Fibroblast of skin of left quadriceps (primary cell): ENCODE measurements at regions not wholly inside any gene's neighbourhood (a gene's known extent, or its start where the extent isn't known, plus 50 kb on each side); places are given as distances from the start of the nearest gene placed in this dataset.
A peak's percentile ranks its signal among the peaks of the same experiment; 100 is the strongest.

Source experiments
- DNase-seq, 2 experiments: peaks; one replicate each; pipeline ENCODE4 v3.0.0-alpha.2; 2013; ENCODE audit warnings: low read depth in 2 of 2

GRCh38 chr18:44586782-44587524 lies 93.7 kb upstream of the SETBP1 start:
- DNase-seq: no peak

GRCh38 chr18:44588508-44588907 lies 92.2 kb upstream of the SETBP1 start:
- DNase-seq: peak; percentile 49 to 60

- peak; percentile 81 to 84 for DNase-seq
Measured at GRCh38 chr18:44589693-44590355, 90.9 kb upstream of the SETBP1 start.

GRCh38 chr18:44590956-44591670 lies 89.6 kb upstream of the SETBP1 start:
- DNase-seq: no peak

- no peak for DNase-seq
Measured at GRCh38 chr18:44592639-44593038, 88.0 kb upstream of the SETBP1 start.

GRCh38 chr18:44594799-44595467 lies 85.8 kb upstream of the SETBP1 start:
- DNase-seq: peak; percentile 73 to 74

GRCh38 chr18:44597797-44598196 lies 82.9 kb upstream of the SETBP1 start:
- DNase-seq: no peak

- no peak for DNase-seq
Measured at GRCh38 chr18:44598514-44598913, 82.2 kb upstream of the SETBP1 start.

GRCh38 chr18:44599412-44599811 lies 81.3 kb upstream of the SETBP1 start:
- DNase-seq: no peak

- DNase-seq: peak; percentile 84 to 85
Measured at GRCh38 chr18:44601447-44601846, 79.2 kb upstream of the SETBP1 start.

GRCh38 chr18:44602380-44602779 lies 78.3 kb upstream of the SETBP1 start:
- peak in 1 of 2 experiments; percentile 46 for DNase-seq

- no peak for DNase-seq
Measured at GRCh38 chr18:44602845-44603244, 77.8 kb upstream of the SETBP1 start.

GRCh38 chr18:44609181-44609941 lies 71.3 kb upstream of the SETBP1 start:
- DNase-seq: no peak

- DNase-seq: no peak
Measured at GRCh38 chr18:44620812-44621211, 59.9 kb upstream of the SETBP1 start.

GRCh38 chr18:44624052-44624451 lies 56.6 kb upstream of the SETBP1 start:
- DNase-seq: no peak

- no peak for DNase-seq
Measured at GRCh38 chr18:44625386-44625785, 55.3 kb upstream of the SETBP1 start.

GRCh38 chr18:44626236-44626635 lies 54.5 kb upstream of the SETBP1 start:
- no peak for DNase-seq

GRCh38 chr18:44626807-44627206 lies 53.9 kb upstream of the SETBP1 start:
- no peak for DNase-seq

- peak; percentile 47 to 49 for DNase-seq
Measured at GRCh38 chr18:44627280-44627679, 53.4 kb upstream of the SETBP1 start.

GRCh38 chr18:44629406-44629805 lies 51.3 kb upstream of the SETBP1 start:
- DNase-seq: no peak

- DNase-seq: no peak
Measured at GRCh38 chr18:44630118-44630517, 50.6 kb upstream of the SETBP1 start.
